ENCODE measurements at regions not wholly inside any gene's neighbourhood (a gene's known extent, or its start where the extent isn't known, plus 50 kb on each side); places are given as distances from the start of the nearest gene placed in this dataset.
"Not testable (repeated sequence)": the region's sequence is repeated elsewhere in the genome, so short reads cannot be mapped to it uniquely, and the experiment has no call there.

GRCh38 chr1:218516526-218516925 is 171.4 kb downstream of the TGFB2 start:
- no peak for TF ChIP-seq CTCF (conservative IDR thresholded peaks at IDR 0.05; ENCODE audit: low read depth, low read length)
- H3K4me3 ChIP-seq (ENCODE audit: low read length) = no peak overlapping the region
- DNase-seq (ENCODE audit: low read depth) = no peak

- TF ChIP-seq CTCF (conservative IDR thresholded peaks at IDR 0.05; ENCODE audit: low read depth, low read length) = no peak
- no peak for DNase-seq (ENCODE audit: low read depth)
- no peak overlapping the region for H3K4me3 ChIP-seq (ENCODE audit: low read length)
Observed at GRCh38 chr1:218517459-218517858, 172.3 kb downstream of the TGFB2 start.

GRCh38 chr1:218518216-218518740 is 173.1 kb downstream of the TGFB2 start:
- H3K4me3 ChIP-seq (ENCODE audit: low read length) = no peak overlapping the region
- no peak for TF ChIP-seq CTCF (conservative IDR thresholded peaks at IDR 0.05; ENCODE audit: low read depth, low read length)
- no peak for DNase-seq (ENCODE audit: low read depth)

- not testable (repeated sequence) for DNase-seq (ENCODE audit: low read depth); H3K4me3 ChIP-seq (ENCODE audit: low read length)
Observed at GRCh38 chr1:218520646-218521045, 175.5 kb downstream of the TGFB2 start.

GRCh38 chr1:218521414-218522169 is 176.5 kb downstream of the TGFB2 start:
- no peak for DNase-seq (ENCODE audit: low read depth)
- TF ChIP-seq CTCF (conservative IDR thresholded peaks at IDR 0.05; ENCODE audit: low read depth, low read length) = peak; percentile 46

GRCh38 chr1:218524526-218524925 is 179.4 kb downstream of the TGFB2 start:
- H3K4me3 ChIP-seq (ENCODE audit: low read length) = no peak overlapping the region
- no peak for TF ChIP-seq CTCF (conservative IDR thresholded peaks at IDR 0.05; ENCODE audit: low read depth, low read length)
- DNase-seq (ENCODE audit: low read depth) = no peak

More at GRCh38 chr1:218521414-218522169, 176.5 kb downstream of the TGFB2 start:
- no peak overlapping the region for H3K4me3 ChIP-seq (ENCODE audit: low read length)

GRCh38 chr1:218525031-218525430 is 179.9 kb downstream of the TGFB2 start:
- no peak for TF ChIP-seq CTCF (conservative IDR thresholded peaks at IDR 0.05; ENCODE audit: low read depth, low read length)
- no peak overlapping the region for H3K4me3 ChIP-seq (ENCODE audit: low read length)
- no peak for DNase-seq (ENCODE audit: low read depth)
